ENCODE measurements at regions not wholly inside any gene's neighbourhood (a gene's known extent, or its start where the extent isn't known, plus 50 kb on each side); places are given as distances from the start of the nearest gene placed in this dataset.

DNA sequence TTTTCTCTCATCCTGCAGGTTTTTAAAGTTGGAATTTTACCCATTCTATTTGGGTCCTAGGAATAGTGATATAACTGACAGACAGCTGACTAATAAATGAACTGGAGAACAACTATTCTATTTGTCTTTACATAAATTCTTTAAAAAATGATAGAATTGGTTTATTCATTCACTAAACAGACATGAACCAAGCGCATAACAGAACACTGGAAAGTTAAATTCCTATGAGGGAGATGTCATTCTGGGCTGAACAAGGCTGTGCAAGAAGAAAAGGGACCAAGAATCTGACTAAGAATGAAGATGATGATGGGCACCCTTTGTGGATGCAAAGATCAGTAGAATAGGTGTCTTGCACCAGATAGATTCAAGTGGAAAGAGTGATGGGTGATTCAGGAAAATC lies 256.3 kb upstream of the SASH1 start:
- no peak overlapping the region for H3K27ac Mint-ChIP-seq
- Histone ChIP-seq H3K9me3 (ENCODE audit: control insufficient read depth, low read length) (peaks cover 10% of the 10 kb centered on the region), H3K4me1 (ENCODE audit: control insufficient read depth, insufficient read depth, low read length) (no peaks in the 10 kb centered on the region), H3K36me3 (ENCODE audit: control insufficient read depth, insufficient read depth, low read length) (no peaks in the 10 kb centered on the region), H3K9ac (ENCODE audit: extremely low read depth, low read length, poor library complexity, severe bottlenecking) (no peak overlapping the region), H3K4me3 (ENCODE audit: low read length) (no peak overlapping the region), H3K27me3 (ENCODE audit: control insufficient read depth, insufficient read depth, low read length, poor library complexity, severe bottlenecking) (no peaks in the 10 kb centered on the region), H3K27ac (ENCODE audit: low read depth, low read length) (no peak overlapping the region)
- DNase-seq = no peak
- no peak overlapping the region for H3K4me3 Mint-ChIP-seq
- no peaks in the 10 kb centered on the region for H3K36me3 Mint-ChIP-seq (ENCODE audit: low read depth)
- H3K4me1 Mint-ChIP-seq = no peaks in the 10 kb centered on the region
- H3K9me3 Mint-ChIP-seq = peaks cover 7% of the 10 kb centered on the region
- 80 to 92% methylated on average over 1 of the region's 1 CpG for WGBS, 2 experiments (ENCODE audit: insufficient coverage in 1 of 2, insufficient read length in 1 of 2)
- H3K27me3 Mint-ChIP-seq (ENCODE audit: insufficient read depth) = no peaks in the 10 kb centered on the region
- TF ChIP-seq, protein P1, sequence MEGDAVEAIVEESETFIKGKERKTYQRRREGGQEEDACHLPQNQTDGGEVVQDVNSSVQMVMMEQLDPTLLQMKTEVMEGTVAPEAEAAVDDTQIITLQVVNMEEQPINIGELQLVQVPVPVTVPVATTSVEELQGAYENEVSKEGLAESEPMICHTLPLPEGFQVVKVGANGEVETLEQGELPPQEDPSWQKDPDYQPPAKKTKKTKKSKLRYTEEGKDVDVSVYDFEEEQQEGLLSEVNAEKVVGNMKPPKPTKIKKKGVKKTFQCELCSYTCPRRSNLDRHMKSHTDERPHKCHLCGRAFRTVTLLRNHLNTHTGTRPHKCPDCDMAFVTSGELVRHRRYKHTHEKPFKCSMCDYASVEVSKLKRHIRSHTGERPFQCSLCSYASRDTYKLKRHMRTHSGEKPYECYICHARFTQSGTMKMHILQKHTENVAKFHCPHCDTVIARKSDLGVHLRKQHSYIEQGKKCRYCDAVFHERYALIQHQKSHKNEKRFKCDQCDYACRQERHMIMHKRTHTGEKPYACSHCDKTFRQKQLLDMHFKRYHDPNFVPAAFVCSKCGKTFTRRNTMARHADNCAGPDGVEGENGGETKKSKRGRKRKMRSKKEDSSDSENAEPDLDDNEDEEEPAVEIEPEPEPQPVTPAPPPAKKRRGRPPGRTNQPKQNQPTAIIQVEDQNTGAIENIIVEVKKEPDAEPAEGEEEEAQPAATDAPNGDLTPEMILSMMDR (conservative IDR thresholded peaks at IDR 0.05) = no peak

DNA sequence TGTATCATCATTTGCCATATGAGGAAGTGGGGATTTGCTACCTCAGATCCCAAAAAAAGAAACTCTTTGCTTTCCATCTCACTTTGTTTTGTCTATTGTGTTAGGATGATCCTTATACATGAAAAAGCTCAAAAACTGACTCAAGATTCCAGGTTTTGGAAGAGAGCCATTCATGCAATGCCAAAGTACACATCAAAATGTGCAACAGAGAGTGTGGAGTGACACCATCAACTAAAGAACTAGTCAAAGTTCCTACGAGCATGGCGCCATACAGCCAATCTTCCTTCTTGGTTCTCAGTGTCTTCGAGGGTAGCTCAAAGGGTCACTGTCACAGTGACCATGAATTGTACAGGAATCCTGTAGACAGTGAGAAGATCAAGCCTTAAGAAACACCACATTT lies 255.8 kb upstream of the SASH1 start:
- Mint-ChIP-seq H3K27me3 (ENCODE audit: insufficient read depth) (no peaks in the 10 kb centered on the region), H3K36me3 (ENCODE audit: low read depth) (no peaks in the 10 kb centered on the region), H3K27ac (no peak overlapping the region), H3K4me3 (no peak overlapping the region), H3K4me1 (no peaks in the 10 kb centered on the region), H3K9me3 (peaks cover 8% of the 10 kb centered on the region)
- Histone ChIP-seq H3K36me3 (ENCODE audit: control insufficient read depth, insufficient read depth, low read length) (no peaks in the 10 kb centered on the region), H3K9ac (ENCODE audit: extremely low read depth, low read length, poor library complexity, severe bottlenecking) (no peak overlapping the region), H3K27ac (ENCODE audit: low read depth, low read length) (no peak overlapping the region), H3K4me1 (ENCODE audit: control insufficient read depth, insufficient read depth, low read length) (no peaks in the 10 kb centered on the region), H3K27me3 (ENCODE audit: control insufficient read depth, insufficient read depth, low read length, poor library complexity, severe bottlenecking) (no peaks in the 10 kb centered on the region), H3K9me3 (ENCODE audit: control insufficient read depth, low read length) (peaks cover 12% of the 10 kb centered on the region), H3K4me3 (ENCODE audit: low read length) (no peak overlapping the region)
- 84 to 90% methylated on average over 3 of the region's 3 CpGs for WGBS, 2 experiments (ENCODE audit: insufficient coverage in 1 of 2, insufficient read length in 1 of 2)
- TF ChIP-seq, protein P1 (conservative IDR thresholded peaks at IDR 0.05) = no peak
- no peak for DNase-seq

- DNase-seq = no peak
- no peak overlapping the region for H3K27ac Mint-ChIP-seq
- no peaks in the 10 kb centered on the region for H3K36me3 ChIP-seq (ENCODE audit: control insufficient read depth, insufficient read depth, low read length)
- no peaks in the 10 kb centered on the region for H3K27me3 ChIP-seq (ENCODE audit: control insufficient read depth, insufficient read depth, low read length, poor library complexity, severe bottlenecking)
- H3K4me1 Mint-ChIP-seq = no peaks in the 10 kb centered on the region
- 90 to 100% methylated on average over 2 to 3 of the region's 3 CpGs for WGBS, 2 experiments (ENCODE audit: insufficient coverage in 1 of 2, insufficient read length in 1 of 2)
- H3K4me3 ChIP-seq (ENCODE audit: low read length) = no peak overlapping the region
- peaks cover 9% of the 10 kb centered on the region for H3K9me3 Mint-ChIP-seq
- no peaks in the 10 kb centered on the region for H3K4me1 ChIP-seq (ENCODE audit: control insufficient read depth, insufficient read depth, low read length)
- TF ChIP-seq, protein P1 (conservative IDR thresholded peaks at IDR 0.05) = no peak
- H3K9ac ChIP-seq (ENCODE audit: extremely low read depth, low read length, poor library complexity, severe bottlenecking) = no peak overlapping the region
- no peak overlapping the region for H3K27ac ChIP-seq (ENCODE audit: low read depth, low read length)
- no peaks in the 10 kb centered on the region for H3K27me3 Mint-ChIP-seq (ENCODE audit: insufficient read depth)
- H3K4me3 Mint-ChIP-seq = no peak overlapping the region
- no peaks in the 10 kb centered on the region for H3K36me3 Mint-ChIP-seq (ENCODE audit: low read depth)
- peaks cover 20% of the 10 kb centered on the region for H3K9me3 ChIP-seq (ENCODE audit: control insufficient read depth, low read length)
Observed at GRCh38 chr6:148087659-148088058, 255.0 kb upstream of the SASH1 start.

Measured in endodermal cell (in vitro differentiated cells).